SK-MEL-5 (cell line): ENCODE measurements at regions not wholly inside any gene's neighbourhood (a gene's known extent, or its start where the extent isn't known, plus 50 kb on each side); places are given as distances from the start of the nearest gene placed in this dataset.

ENCODE experiments used
- DNase-seq: peaks from one replicate; pipeline ENCODE4 v3.0.0-alpha.2; 2016; ENCODE audit warnings: low read depth, low spot score
- in situ Hi-C: cut with HindIII; loops from 2 replicates; pipeline ENCODE4 v1.10.0; 2016; ENCODE audit warnings: low sequenced_read_pairs, high pct_unique_total_duplicates, low pct_unique_long_range_greater_than_20kb

DNA sequence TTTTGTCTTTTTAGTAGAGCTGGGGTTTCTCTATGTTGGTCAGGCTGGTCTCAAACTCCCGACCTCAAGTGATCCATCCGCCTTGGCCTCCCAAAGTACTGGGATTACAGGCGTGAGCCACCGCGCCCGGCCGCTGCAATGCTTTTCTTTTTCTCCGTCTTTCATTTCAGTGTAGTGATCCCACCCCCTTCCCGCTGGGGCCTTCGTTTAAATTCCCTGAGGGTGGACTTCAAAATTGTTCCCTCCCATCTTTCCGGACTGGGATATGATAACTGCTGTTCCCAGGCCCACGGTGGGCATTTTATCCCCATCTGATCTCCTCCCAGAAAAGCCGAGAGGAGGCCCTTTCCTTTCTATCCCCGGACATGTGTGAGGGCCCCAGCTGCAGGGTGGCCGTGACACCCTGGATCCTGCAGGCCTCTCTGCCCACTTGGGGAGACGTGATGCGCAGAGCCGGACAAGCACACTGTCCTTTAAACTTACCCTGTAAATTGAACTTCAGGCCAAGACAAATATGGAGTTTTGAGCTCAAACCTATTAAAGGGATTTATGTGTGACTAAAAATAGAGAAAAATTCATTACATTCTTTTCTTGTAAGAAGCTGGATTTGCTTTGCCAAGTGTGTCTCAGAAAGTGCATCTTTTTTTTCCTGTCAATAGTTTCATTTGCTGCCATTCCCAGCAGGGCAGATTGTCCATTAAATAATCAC is 54.5 kb upstream of the AFF3 start:
- in situ Hi-C loops: no loop called here
- DNase-seq: no peak

DNA sequence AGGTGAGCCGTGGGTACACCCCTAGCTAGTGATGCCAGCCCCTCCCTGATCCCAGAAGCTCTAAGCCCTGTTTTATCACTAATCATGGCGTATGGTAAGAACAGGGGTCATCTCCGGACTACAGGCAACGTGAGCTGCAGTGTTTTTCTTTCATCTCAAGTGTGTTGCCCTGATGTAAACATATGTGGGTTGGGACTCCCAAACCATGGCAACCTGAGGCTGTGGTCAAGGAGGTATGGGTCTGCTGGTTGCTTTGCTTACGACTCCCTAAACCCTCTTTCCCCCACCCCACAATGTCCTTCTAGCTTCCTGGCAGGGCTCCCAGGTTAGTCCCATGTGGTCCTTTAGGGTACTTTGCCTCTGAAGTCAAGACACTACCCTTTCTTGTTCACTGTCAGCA is 53.6 kb upstream of the AFF3 start:
- DNase-seq: no peak
- in situ Hi-C loops: no loop called here

GRCh38 chr2:100194951-100195350 is 52.6 kb upstream of the AFF3 start:
- in situ Hi-C loops: no loop called here
- no peak for DNase-seq

GRCh38 chr2:100193291-100193710 is 50.9 kb upstream of the AFF3 start:
- DNase-seq: no peak
- in situ Hi-C loops: no loop called here

GRCh38 chr2:100192825-100193224 is 50.4 kb upstream of the AFF3 start:
- DNase-seq: no peak
- in situ Hi-C loops: no loop called here

- DNase-seq: no peak
- in situ Hi-C loops: no loop called here
Observed at GRCh38 chr2:100192300-100192699, 49.9 kb upstream of the AFF3 start.
